GM12878 (cell line): ENCODE measurements at regions not wholly inside any gene's neighbourhood (a gene's known extent, or its start where the extent isn't known, plus 50 kb on each side); places are given as distances from the start of the nearest gene placed in this dataset.

Experiments
- ATAC-seq: fragments of 200-7000 bp; cut with Tn5 transposase; 3 replicates; pipeline ENCODE4 v1.9.1; 2020; ENCODE audit warnings: mild to moderate bottlenecking, moderate library complexity
- BruUV-seq: library from RNA; stranded (reverse); fragments of 400-500 nt; replicated peaks from 2 replicates; lab custom pipeline; 2021; lab: Mats Ljungman, UMichigan
- CTCF ChIA-PET: fragments of 300-600 bp; sonication (Branson Sonifier 250); formaldehyde crosslinking; extraction: SDS; loops from one replicate; lab custom pipeline; 2021; ENCODE audit warnings: inconsistent platforms; lab: Yijun Ruan, JAX
- POLR2A ChIA-PET: fragments of 350-600 bp; formaldehyde crosslinking; extraction: SDS; loops from one replicate; lab custom pipeline; 2021; ENCODE audit warnings: inconsistent platforms; lab: Charles Lee
- RAD21 ChIA-PET: fragments of 300-600 bp; sonication (Branson Sonifier 250); formaldehyde crosslinking; loops from one replicate; lab custom pipeline; 2023; ENCODE audit warnings: antibody characterized with exemption; ENCODE audit not compliant: unreplicated experiment; lab: Charles Lee
- SMC1A ChIA-PET: fragments of 300-600 bp; sonication (Branson Sonifier 250); formaldehyde crosslinking; loops from one replicate; lab custom pipeline; 2023; ENCODE audit not compliant: unreplicated experiment, uncharacterized antibody; lab: Charles Lee
- DNase-seq: peaks from one replicate; pipeline ENCODE4 v3.0.0-alpha.2; 2011; ENCODE audit warnings: low read depth, low spot score
- FAIRE-seq: peaks from 3 replicates; lab custom pipeline; 2011; peaks lifted over from hg19 to GRCh38; lab: Jason Lieb, UNC
- H2AFZ ChIP-seq: 2 replicates; pipeline ENCODE4 v1.6.0; 2011; ENCODE audit warnings: low read depth, low read length, control low read depth; ENCODE audit not compliant: control insufficient read depth
- H3K27ac ChIP-seq: 2 replicates; pipeline ENCODE4 v1.5.1; 2011; ENCODE audit warnings: control low read depth; ENCODE audit not compliant: control insufficient read depth, insufficient read depth
- H3K27me3 ChIP-seq, 2 experiments: replicated peaks in 1 of 2; 2 replicates each; pipeline versions ENCODE4 v1.6.0 to v1.6.1; 2011; ENCODE audit warnings: low read length in 1 of 2; ENCODE audit not compliant: control insufficient read depth in 2 of 2, insufficient read depth in 2 of 2
- H3K36me3 ChIP-seq, 2 experiments: 2 replicates each; pipeline ENCODE4 v1.5.1; 2011; ENCODE audit warnings: low read length in 1 of 2; ENCODE audit not compliant: control insufficient read depth in 2 of 2, insufficient read depth in 2 of 2
- H3K4me1 ChIP-seq: 2 replicates; pipeline ENCODE4 v1.6.1; 2011; ENCODE audit warnings: mild to moderate bottlenecking, low read length, moderate library complexity, mixed read lengths; ENCODE audit not compliant: control insufficient read depth, insufficient read depth
- H3K4me2 ChIP-seq: 2 replicates; pipeline ENCODE4 v1.6.0; 2011; ENCODE audit warnings: control low read depth; ENCODE audit not compliant: control insufficient read depth, insufficient read depth
- H3K4me3 ChIP-seq: fragments of 200-600 bp; sonication (generic); 2 replicates; pipeline ENCODE4 v1.5.1; 2016
- H3K79me2 ChIP-seq: 2 replicates; pipeline ENCODE4 v1.6.0; 2011; ENCODE audit warnings: low read length; ENCODE audit not compliant: control insufficient read depth, insufficient read depth
- H3K9ac ChIP-seq: 2 replicates; pipeline ENCODE4 v1.8.0; 2011; ENCODE audit warnings: low read length, control low read depth, mixed read lengths; ENCODE audit not compliant: control insufficient read depth, insufficient read depth
- H3K9me3 ChIP-seq: replicated peaks from 3 replicates; pipeline ENCODE4 v1.5.1; 2011; ENCODE audit warnings: mild to moderate bottlenecking, low read length; ENCODE audit not compliant: control insufficient read depth, insufficient read depth
- H4K20me1 ChIP-seq: 2 replicates; pipeline ENCODE4 v1.6.0; 2011; ENCODE audit not compliant: control insufficient read depth, insufficient read depth
- ATF3 ChIP-seq: IDR thresholded peaks from 2 replicates; pipeline ENCODE4 v1.6.1; 2011; ENCODE audit warnings: low read depth, mild to moderate bottlenecking, low read length, moderate library complexity, borderline replicate concordance; ENCODE audit errors: extremely low read depth
- CHD4 ChIP-seq: fragments of 200-600 bp; sonication (generic); IDR thresholded peaks from 2 replicates; pipeline ENCODE4 v1.6.1; 2016; ENCODE audit warnings: mild to moderate bottlenecking
- ETV6 ChIP-seq, 2 experiments: fragments of 450-650 bp in 1 of 2; IDR thresholded peaks in 1 of 2; conservative IDR thresholded peaks in 1 of 2; 2 replicates each; pipeline ENCODE4 v1.6.1; 2014; ENCODE audit warnings: antibody characterized with exemption in 1 of 2, borderline replicate concordance in 1 of 2, low read depth in 1 of 2, mild to moderate bottlenecking in 1 of 2, moderate library complexity in 1 of 2
- STAT1 ChIP-seq: fragments of 450-650 bp; conservative IDR thresholded peaks from 2 replicates; pipeline ENCODE4 v1.6.1; 2014; ENCODE audit warnings: antibody characterized with exemption, mild to moderate bottlenecking
- STAT3 ChIP-seq: IDR thresholded peaks from 2 replicates; pipeline ENCODE4 v1.6.1; 2011; ENCODE audit warnings: low read depth, low read length, improper control_type of control experiment
- ZBTB40 ChIP-seq: fragments of 450-650 bp; IDR thresholded peaks from 2 replicates; pipeline ENCODE4 v1.6.1; 2016; ENCODE audit warnings: mild to moderate bottlenecking, moderate library complexity, borderline replicate concordance
- WGBS: methylation state at CpG from one replicate; pipeline ENCODE4 v1.1.6; 2016; ENCODE audit warnings: low lambda C conversion rate; ENCODE audit not compliant: insufficient replicate concordance, insufficient coverage; ENCODE audit errors: missing lambda C conversion rate; 5-methylcytosine and 5-hydroxymethylcytosine counted together
- in situ Hi-C: fragments of 300-500 bp; cut with MboI; formaldehyde crosslinking; loops from 9 replicates; pipeline ENCODE4 v1.14.3; 2018; ENCODE audit warnings: mixed read lengths
- intact Hi-C: fragments of 100-400 bp; cut with micrococcal nuclease; formaldehyde crosslinking; loops from one replicate; pipeline ENCODE4 v1.14.2; 2022; ENCODE audit not compliant: unreplicated experiment

- intact Hi-C loops (no loop called here), in situ Hi-C loops (no loop called here)
- TF ChIP-seq ZBTB40 (no peak), ETV6 (conservative IDR thresholded peaks at IDR 0.05 in 1 of 2, IDR thresholded peaks at IDR 0.05 in 1 of 2; ENCODE audit: borderline replicate concordance in 1 of 2, low read depth in 1 of 2) (no peak), STAT1 (no peak), ATF3 (no peak), CHD4 (no peak), STAT3 (no peak)
- ChIA-PET SMC1A (no interaction called here), RAD21 (no interaction called here), POLR2A (no interaction called here), CTCF (no interaction called here)
- DNase-seq = no peak
- no peak for FAIRE-seq
- H2AFZ ChIP-seq = no peak overlapping the region
- ATAC-seq = no peak
- H4K20me1 ChIP-seq = no peaks in the 10 kb centered on the region
- H3K79me2 ChIP-seq = no peaks in the 10 kb centered on the region
- WGBS = 4% methylated on average over 1 of the region's 1 CpG
- BruUV-seq = no TSS peak
- H3K9ac ChIP-seq = no peak overlapping the region
- no peak overlapping the region for H3K4me2 ChIP-seq
- no peaks in the 10 kb centered on the region; a peak in 1 of 4 replicates for H3K27me3 ChIP-seq
- no peaks in the 10 kb centered on the region for H3K9me3 ChIP-seq
- no peak overlapping the region for H3K27ac ChIP-seq
- no peaks in the 10 kb centered on the region for H3K4me1 ChIP-seq
- H3K36me3 ChIP-seq = no peaks in the 10 kb centered on the region
- H3K4me3 ChIP-seq = no peak overlapping the region
Measured at GRCh38 chr9:16075696-16076095, 522.9 kb downstream of the CCDC171 start.
